PC-3 (cell line): ENCODE measurements at regions not wholly inside any gene's neighbourhood (a gene's known extent, or its start where the extent isn't known, plus 50 kb on each side); places are given as distances from the start of the nearest gene placed in this dataset.

Experiments used
- ATAC-seq: fragments of 200-7000 bp; cut with Tn5 transposase; 2 replicates; pipeline ENCODE4 v1.9.1; 2020; ENCODE audit warnings: mild to moderate bottlenecking, moderate library complexity
- BruUV-seq: library from RNA; stranded (reverse); fragments of 400-500 nt; replicated peaks from 2 replicates; lab custom pipeline; 2021; lab: Mats Ljungman, UMichigan
- CTCF ChIA-PET: fragments of 300-600 bp; sonication (Branson Sonifier 250); formaldehyde crosslinking; loops from one replicate; lab custom pipeline; 2022; ENCODE audit warnings: antibody characterized with exemption; lab: Charles Lee
- POLR2A ChIA-PET: fragments of 300-600 bp; sonication (Branson Sonifier 250); formaldehyde crosslinking; loops from one replicate; lab custom pipeline; 2022; ENCODE audit warnings: antibody characterized with exemption; ENCODE audit not compliant: unreplicated experiment; lab: Charles Lee
- DNase-seq: peaks from one replicate; pipeline ENCODE4 v3.0.0-alpha.2; 2015
- H2AFZ ChIP-seq: fragments of 300-600 bp; sonication (generic); 2 replicates; pipeline ENCODE4 v1.6.0; 2016; ENCODE audit warnings: antibody characterized with exemption, low read length
- H3F3A ChIP-seq: fragments of 300-600 bp; sonication (generic); one replicate; pipeline ENCODE4 v1.6.0; 2017; ENCODE audit warnings: antibody characterized with exemption, low read length, control low read depth, mild to moderate bottlenecking; ENCODE audit not compliant: unreplicated experiment
- H3K27ac ChIP-seq: fragments of 300-600 bp; sonication (generic); 2 replicates; pipeline ENCODE4 v1.5.1; 2016; ENCODE audit warnings: mild to moderate bottlenecking, low read length
- H3K27me3 ChIP-seq: fragments of 300-600 bp; sonication (generic); 2 replicates; pipeline ENCODE4 v1.6.1; 2016; ENCODE audit warnings: low read length, mixed read lengths
- H3K36me3 ChIP-seq: fragments of 300-600 bp; sonication (generic); 2 replicates; pipeline ENCODE4 v1.6.1; 2016; ENCODE audit warnings: low read depth, mixed run types, low read length, mixed read lengths
- H3K4me1 ChIP-seq: fragments of 300-600 bp; sonication (generic); 2 replicates; pipeline ENCODE4 v1.5.1; 2016; ENCODE audit warnings: low read length; ENCODE audit not compliant: insufficient read depth
- H3K4me2 ChIP-seq: fragments of 300-600 bp; sonication (generic); 2 replicates; pipeline ENCODE4 v1.6.0; 2016; ENCODE audit warnings: low read length
- H3K4me3 ChIP-seq: fragments of 300-600 bp; sonication (generic); 2 replicates; pipeline ENCODE4 v1.5.1; 2016; ENCODE audit warnings: mild to moderate bottlenecking, low read length, mixed read lengths
- H3K79me2 ChIP-seq: fragments of 300-600 bp; sonication (generic); 2 replicates; pipeline ENCODE4 v1.6.1; 2017; ENCODE audit warnings: low read length, mixed read lengths
- H3K9ac ChIP-seq: fragments of 300-600 bp; sonication (generic); 2 replicates; pipeline ENCODE4 v1.6.0; 2016; ENCODE audit warnings: mild to moderate bottlenecking, low read length
- H3K9me2 ChIP-seq: fragments of 300-600 bp; sonication (generic); replicated peaks from 2 replicates; pipeline ENCODE4 v1.6.1; 2016; ENCODE audit warnings: mixed run types, low read length, mixed read lengths
- H3K9me3 ChIP-seq: fragments of 300-600 bp; sonication (generic); 2 replicates; pipeline ENCODE4 v1.6.1; 2016; ENCODE audit warnings: low read length, mixed read lengths
- H4K20me1 ChIP-seq: fragments of 300-600 bp; sonication (generic); 2 replicates; pipeline ENCODE4 v1.6.1; 2016; ENCODE audit warnings: low read length, mixed read lengths
- EZH2 ChIP-seq: fragments of 300-600 bp; sonication (generic); IDR thresholded peaks from one replicate; pipeline ENCODE4 v1.6.1; 2017; ENCODE audit warnings: antibody characterized with exemption, mild to moderate bottlenecking, low read length; ENCODE audit not compliant: unreplicated experiment
- EZH2phosphoT487 ChIP-seq: fragments of 300-600 bp; sonication (generic); IDR thresholded peaks from 2 replicates; pipeline ENCODE4 v1.6.1; 2018; ENCODE audit warnings: mild to moderate bottlenecking, antibody characterized with exemption, low read length, borderline replicate concordance
- intact Hi-C: fragments of 100-400 bp; cut with micrococcal nuclease; formaldehyde crosslinking; loops from 2 replicates; pipeline ENCODE4 v1.9.0; 2023
- TF ChIP-seq, protein P1 (sequence below): fragments of 300-600 bp; sonication (generic); conservative IDR thresholded peaks from 2 replicates; pipeline ENCODE4 v1.5.1; 2017; ENCODE audit warnings: antibody characterized with exemption, low read depth, mild to moderate bottlenecking, low read length

DNA sequence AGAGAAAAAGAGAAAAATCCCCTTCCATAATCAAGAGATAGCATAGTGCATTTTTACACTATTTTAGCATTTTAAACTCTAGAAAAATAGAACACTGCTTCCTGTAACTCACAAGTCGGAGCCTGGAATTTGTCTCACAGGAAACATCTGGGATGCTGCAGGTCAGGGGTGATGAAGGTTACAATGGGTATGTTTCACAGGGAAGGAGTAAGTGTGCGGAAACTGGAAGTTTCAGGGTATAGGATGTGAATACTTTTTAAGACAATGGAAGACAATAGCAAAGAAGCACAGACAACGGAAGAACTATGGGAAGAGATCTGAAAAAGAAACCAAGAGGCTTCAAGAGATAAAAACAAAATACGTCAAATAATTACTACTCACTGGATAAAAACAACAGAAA is 361.0 kb upstream of the MARCKS start:
- ChIA-PET CTCF (no interaction called here), POLR2A (no interaction called here)
- Histone ChIP-seq H3K9ac (no peak overlapping the region), H3K4me1 (no peaks in the 10 kb centered on the region), H3F3A (no peaks in the 10 kb centered on the region), H3K79me2 (no peaks in the 10 kb centered on the region), H3K4me2 (no peak overlapping the region), H3K9me3 (no peaks in the 10 kb centered on the region), H3K4me3 (no peak overlapping the region), H4K20me1 (no peaks in the 10 kb centered on the region), H3K9me2 (no peaks in the 10 kb centered on the region), H3K27ac (no peak overlapping the region), H2AFZ (no peak overlapping the region), H3K27me3 (no peaks in the 10 kb centered on the region), H3K36me3 (no peaks in the 10 kb centered on the region)
- intact Hi-C loops: no loop called here
- BruUV-seq: no TSS peak
- TF ChIP-seq EZH2phosphoT487 (no peak), EZH2 (no peak)
- TF ChIP-seq, protein P1, sequence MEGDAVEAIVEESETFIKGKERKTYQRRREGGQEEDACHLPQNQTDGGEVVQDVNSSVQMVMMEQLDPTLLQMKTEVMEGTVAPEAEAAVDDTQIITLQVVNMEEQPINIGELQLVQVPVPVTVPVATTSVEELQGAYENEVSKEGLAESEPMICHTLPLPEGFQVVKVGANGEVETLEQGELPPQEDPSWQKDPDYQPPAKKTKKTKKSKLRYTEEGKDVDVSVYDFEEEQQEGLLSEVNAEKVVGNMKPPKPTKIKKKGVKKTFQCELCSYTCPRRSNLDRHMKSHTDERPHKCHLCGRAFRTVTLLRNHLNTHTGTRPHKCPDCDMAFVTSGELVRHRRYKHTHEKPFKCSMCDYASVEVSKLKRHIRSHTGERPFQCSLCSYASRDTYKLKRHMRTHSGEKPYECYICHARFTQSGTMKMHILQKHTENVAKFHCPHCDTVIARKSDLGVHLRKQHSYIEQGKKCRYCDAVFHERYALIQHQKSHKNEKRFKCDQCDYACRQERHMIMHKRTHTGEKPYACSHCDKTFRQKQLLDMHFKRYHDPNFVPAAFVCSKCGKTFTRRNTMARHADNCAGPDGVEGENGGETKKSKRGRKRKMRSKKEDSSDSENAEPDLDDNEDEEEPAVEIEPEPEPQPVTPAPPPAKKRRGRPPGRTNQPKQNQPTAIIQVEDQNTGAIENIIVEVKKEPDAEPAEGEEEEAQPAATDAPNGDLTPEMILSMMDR: no peak
- ATAC-seq: no peak
- no peak for DNase-seq

DNA sequence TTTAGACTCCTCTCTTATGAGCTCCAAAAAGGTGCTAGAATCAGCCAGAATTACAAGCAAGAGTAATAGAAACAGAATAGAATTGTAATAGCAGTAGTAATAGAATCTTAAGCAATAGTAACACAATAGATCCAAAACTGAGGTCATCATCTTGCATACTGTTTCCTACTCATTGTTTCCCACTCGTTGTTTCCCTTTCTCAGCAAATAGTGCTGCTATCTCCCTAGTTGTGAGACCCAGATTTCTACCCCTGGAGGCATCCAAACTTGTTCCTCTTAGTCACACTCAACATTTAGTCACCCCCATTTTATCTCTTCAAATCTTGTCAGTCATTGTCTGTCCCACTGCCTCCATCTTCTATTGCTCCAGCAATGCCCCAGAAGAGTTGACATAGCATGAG is 356.9 kb upstream of the MARCKS start:
- Histone ChIP-seq H3K4me1 (no peaks in the 10 kb centered on the region), H3K4me3 (no peak overlapping the region), H3F3A (no peaks in the 10 kb centered on the region), H3K9me3 (no peaks in the 10 kb centered on the region), H3K27ac (no peak overlapping the region), H3K9me2 (no peaks in the 10 kb centered on the region), H3K79me2 (no peaks in the 10 kb centered on the region), H3K4me2 (no peak overlapping the region), H4K20me1 (no peaks in the 10 kb centered on the region), H3K27me3 (no peaks in the 10 kb centered on the region), H3K9ac (no peak overlapping the region), H2AFZ (no peak overlapping the region), H3K36me3 (no peaks in the 10 kb centered on the region)
- no peak for ATAC-seq
- ChIA-PET CTCF (no interaction called here), POLR2A (no interaction called here)
- intact Hi-C loops: no loop called here
- TF ChIP-seq EZH2 (no peak), EZH2phosphoT487 (no peak)
- TF ChIP-seq, protein P1: no peak
- BruUV-seq: no TSS peak
- DNase-seq: peak; percentile 18

DNA sequence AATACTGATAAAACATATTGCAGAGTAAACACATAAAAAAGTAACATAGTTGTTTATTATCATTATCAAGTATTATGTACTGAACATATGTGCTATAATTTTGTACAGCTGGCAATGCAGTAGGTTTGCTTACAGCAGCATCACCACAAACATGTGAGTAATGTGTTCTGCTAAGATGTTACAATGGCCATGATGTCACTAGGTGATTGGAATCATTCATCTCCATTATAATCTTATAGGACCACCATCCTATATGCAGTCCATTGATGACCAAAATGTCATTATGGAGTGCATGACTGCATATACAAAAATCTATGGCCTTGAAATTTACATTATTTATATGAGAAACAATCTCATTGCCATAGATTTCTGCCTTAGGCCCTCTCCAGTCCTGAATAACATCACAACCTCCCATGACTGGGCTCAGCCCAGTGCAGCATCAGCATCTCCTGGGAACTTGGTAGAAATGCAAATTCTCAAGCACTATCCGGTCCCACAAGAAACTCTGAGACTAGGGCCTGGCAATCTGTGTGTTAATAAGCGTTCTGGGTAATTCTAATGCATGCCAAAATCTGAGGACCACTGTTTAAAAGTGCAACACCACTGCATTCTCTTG is 352.0 kb upstream of the MARCKS start:
- no peak overlapping the region for H3K4me2 ChIP-seq
- H4K20me1 ChIP-seq: no peaks in the 10 kb centered on the region
- H3K4me3 ChIP-seq: no peak overlapping the region
- TF ChIP-seq EZH2 (no peak), EZH2phosphoT487 (no peak)
- TF ChIP-seq, protein P1: no peak
- no peaks in the 10 kb centered on the region for H3K27me3 ChIP-seq
- no peak overlapping the region for H3K9ac ChIP-seq
- no TSS peak for BruUV-seq
- no peak overlapping the region for H2AFZ ChIP-seq
- intact Hi-C loops: no loop called here
- no peak for ATAC-seq
- H3K79me2 ChIP-seq: no peaks in the 10 kb centered on the region
- H3K9me2 ChIP-seq: no peaks in the 10 kb centered on the region
- DNase-seq: no peak
- no peaks in the 10 kb centered on the region for H3F3A ChIP-seq
- no peaks in the 10 kb centered on the region for H3K9me3 ChIP-seq
- no peak overlapping the region for H3K27ac ChIP-seq
- POLR2A ChIA-PET: no interaction called here
- no peaks in the 10 kb centered on the region for H3K4me1 ChIP-seq
- CTCF ChIA-PET: no interaction called here
- H3K36me3 ChIP-seq: no peaks in the 10 kb centered on the region
